ENCODE measurements at regions not wholly inside any gene's neighbourhood (a gene's known extent, or its start where the extent isn't known, plus 50 kb on each side); places are given as distances from the start of the nearest gene placed in this dataset.

DNA sequence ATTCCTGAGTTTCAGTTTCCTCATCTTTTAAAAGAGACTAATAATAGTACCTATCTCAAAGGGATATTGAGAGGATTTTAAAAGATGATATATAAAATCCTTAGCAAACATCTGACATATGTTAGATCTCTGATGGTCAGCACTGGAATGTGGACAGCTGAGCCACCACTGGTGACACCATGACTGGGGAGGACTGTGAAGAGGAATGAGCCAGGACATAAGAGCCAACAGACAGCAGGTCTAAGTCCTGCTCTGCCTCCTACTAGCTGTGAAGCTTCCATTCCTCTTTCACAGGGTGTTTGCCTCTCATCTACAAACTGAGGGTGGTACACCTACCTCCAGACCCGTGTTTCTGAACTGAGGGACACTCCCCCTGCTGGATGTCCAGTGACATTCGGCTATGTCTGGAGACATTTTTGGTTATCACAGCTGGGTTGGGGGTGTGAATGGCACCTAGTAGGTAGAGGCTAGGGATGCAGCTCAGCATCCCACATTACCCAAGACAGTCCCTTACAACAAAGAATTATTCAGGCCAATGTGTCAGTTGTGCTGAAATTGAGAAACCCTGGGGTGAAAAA lies 109.1 kb upstream of the OLIG2 start:
- Histone ChIP-seq H3K27ac (ENCODE audit: low read depth, low read length, poor library complexity, severe bottlenecking) (no peak overlapping the region), H3K9me2 (ENCODE audit: low read depth, low read length) (no peaks in the 10 kb centered on the region), H3F3A (ENCODE audit: insufficient read depth, low read length) (no peaks in the 10 kb centered on the region), H3K9me3 (ENCODE audit: low read length) (no peaks in the 10 kb centered on the region), H4K20me1 (ENCODE audit: insufficient read depth, low read length) (no peaks in the 10 kb centered on the region), H3K79me2 (ENCODE audit: insufficient read depth, low read length) (no peaks in the 10 kb centered on the region), H3K4me3 (ENCODE audit: low read depth, low read length, poor library complexity, severe bottlenecking) (no peak overlapping the region), H3K36me3 (ENCODE audit: insufficient read depth, low read length) (no peaks in the 10 kb centered on the region), H2AFZ (ENCODE audit: low read length) (no peak overlapping the region), H3K4me2 (ENCODE audit: low read length) (no peak overlapping the region), H3K27me3 (ENCODE audit: insufficient read depth, low read length) (no peaks in the 10 kb centered on the region), H3K9ac (ENCODE audit: low read length) (no peak overlapping the region), H3K4me1 (ENCODE audit: insufficient read depth, low read length, severe bottlenecking) (no peaks in the 10 kb centered on the region)
- TF ChIP-seq, protein P1, sequence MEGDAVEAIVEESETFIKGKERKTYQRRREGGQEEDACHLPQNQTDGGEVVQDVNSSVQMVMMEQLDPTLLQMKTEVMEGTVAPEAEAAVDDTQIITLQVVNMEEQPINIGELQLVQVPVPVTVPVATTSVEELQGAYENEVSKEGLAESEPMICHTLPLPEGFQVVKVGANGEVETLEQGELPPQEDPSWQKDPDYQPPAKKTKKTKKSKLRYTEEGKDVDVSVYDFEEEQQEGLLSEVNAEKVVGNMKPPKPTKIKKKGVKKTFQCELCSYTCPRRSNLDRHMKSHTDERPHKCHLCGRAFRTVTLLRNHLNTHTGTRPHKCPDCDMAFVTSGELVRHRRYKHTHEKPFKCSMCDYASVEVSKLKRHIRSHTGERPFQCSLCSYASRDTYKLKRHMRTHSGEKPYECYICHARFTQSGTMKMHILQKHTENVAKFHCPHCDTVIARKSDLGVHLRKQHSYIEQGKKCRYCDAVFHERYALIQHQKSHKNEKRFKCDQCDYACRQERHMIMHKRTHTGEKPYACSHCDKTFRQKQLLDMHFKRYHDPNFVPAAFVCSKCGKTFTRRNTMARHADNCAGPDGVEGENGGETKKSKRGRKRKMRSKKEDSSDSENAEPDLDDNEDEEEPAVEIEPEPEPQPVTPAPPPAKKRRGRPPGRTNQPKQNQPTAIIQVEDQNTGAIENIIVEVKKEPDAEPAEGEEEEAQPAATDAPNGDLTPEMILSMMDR (IDR thresholded peaks at IDR 0.05; ENCODE audit: low read length) = peak; percentile 47; the same call in 1 of the 2 replicates
- TF ChIP-seq EZH2 (IDR thresholded peaks at IDR 0.05; ENCODE audit: borderline replicate concordance, low read length) = no peak

DNA sequence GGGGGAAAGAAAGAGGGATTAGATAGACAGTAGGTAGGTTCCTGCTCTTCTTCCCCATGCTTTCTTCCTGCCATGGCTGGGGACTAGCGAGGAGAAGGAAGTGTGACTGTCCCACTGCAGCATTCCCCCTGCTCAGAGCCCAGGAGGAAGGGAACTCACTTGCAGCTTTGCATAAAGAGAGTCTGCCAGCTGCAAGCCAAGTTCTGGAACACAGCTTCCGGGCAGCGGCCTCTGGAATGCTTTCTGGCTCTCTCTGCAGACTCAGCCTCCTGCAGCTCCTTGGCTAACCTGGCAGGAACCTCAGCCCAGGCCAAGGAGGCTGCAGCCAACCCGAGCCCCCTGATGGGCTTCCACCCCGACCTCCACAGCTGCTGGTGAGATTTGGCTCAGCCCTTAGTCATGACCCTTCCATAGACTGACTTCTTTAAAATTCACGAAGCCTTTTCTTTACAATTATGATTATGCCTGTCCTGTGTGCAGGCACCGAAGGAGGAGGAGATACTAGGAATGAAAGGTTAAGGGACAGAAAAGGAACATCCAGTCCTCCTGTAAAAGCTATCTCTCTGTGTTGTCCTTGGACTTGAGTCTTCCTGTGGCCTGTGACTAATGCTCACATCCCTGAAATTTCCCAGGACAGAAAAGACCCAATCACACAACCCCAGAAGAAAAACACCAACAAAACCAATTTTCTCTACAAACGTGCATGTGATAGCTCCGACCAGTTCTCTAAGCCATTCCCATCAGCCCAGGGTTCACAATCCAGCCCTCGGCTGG lies 108.2 kb upstream of the OLIG2 start:
- no peaks in the 10 kb centered on the region for H3K27me3 ChIP-seq (ENCODE audit: insufficient read depth, low read length)
- H3K4me2 ChIP-seq (ENCODE audit: low read length) = no peak overlapping the region
- H3K9me3 ChIP-seq (ENCODE audit: low read length) = no peaks in the 10 kb centered on the region
- no peak overlapping the region for H3K9ac ChIP-seq (ENCODE audit: low read length)
- no peak overlapping the region for H3K4me3 ChIP-seq (ENCODE audit: low read depth, low read length, poor library complexity, severe bottlenecking)
- no peak overlapping the region for H3K27ac ChIP-seq (ENCODE audit: low read depth, low read length, poor library complexity, severe bottlenecking)
- H2AFZ ChIP-seq (ENCODE audit: low read length) = no peak overlapping the region
- no peaks in the 10 kb centered on the region for H3K36me3 ChIP-seq (ENCODE audit: insufficient read depth, low read length)
- H3K4me1 ChIP-seq (ENCODE audit: insufficient read depth, low read length, severe bottlenecking) = no peaks in the 10 kb centered on the region
- H3F3A ChIP-seq (ENCODE audit: insufficient read depth, low read length) = no peaks in the 10 kb centered on the region
- H4K20me1 ChIP-seq (ENCODE audit: insufficient read depth, low read length) = no peaks in the 10 kb centered on the region
- no peaks in the 10 kb centered on the region for H3K79me2 ChIP-seq (ENCODE audit: insufficient read depth, low read length)
- TF ChIP-seq, protein P1 (IDR thresholded peaks at IDR 0.05; ENCODE audit: low read length) = no peak
- TF ChIP-seq EZH2 (IDR thresholded peaks at IDR 0.05; ENCODE audit: borderline replicate concordance, low read length) = no peak
- no peaks in the 10 kb centered on the region for H3K9me2 ChIP-seq (ENCODE audit: low read depth, low read length)

DNA sequence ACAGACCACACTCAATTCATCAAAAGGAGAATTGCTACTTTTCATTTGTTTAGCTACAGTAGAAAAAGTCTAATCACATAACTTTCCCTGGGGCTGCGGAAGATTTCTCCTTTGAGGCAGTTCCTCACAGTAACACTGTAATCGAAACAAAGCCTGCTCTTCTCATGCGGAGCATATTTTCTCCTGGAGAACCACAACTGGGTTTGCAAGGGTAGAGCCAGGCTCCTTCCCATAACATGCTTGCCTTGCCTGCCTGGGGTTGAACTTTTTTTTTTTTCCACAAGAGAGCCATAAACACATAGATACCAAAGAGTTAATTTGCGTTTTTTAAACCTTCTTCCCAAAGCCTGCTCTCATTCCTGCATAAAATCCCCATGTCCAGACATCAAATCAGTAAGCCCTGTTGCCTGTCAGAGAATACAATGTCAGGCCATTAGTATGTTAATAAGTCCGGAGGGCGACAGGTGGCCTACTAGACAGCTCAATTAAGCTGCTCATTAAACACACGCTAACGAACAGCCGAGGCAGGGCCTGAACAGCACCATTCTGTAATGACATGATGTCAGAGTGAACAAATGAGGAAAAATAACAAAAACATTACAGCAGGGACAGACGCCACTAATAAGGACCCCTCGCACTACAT lies 107.1 kb upstream of the OLIG2 start:
- no peaks in the 10 kb centered on the region for H3K36me3 ChIP-seq (ENCODE audit: insufficient read depth, low read length)
- no peak overlapping the region for H3K4me2 ChIP-seq (ENCODE audit: low read length)
- H3K4me1 ChIP-seq (ENCODE audit: insufficient read depth, low read length, severe bottlenecking) = no peaks in the 10 kb centered on the region
- no peak for TF ChIP-seq EZH2 (IDR thresholded peaks at IDR 0.05; ENCODE audit: borderline replicate concordance, low read length)
- TF ChIP-seq, protein P1 (IDR thresholded peaks at IDR 0.05; ENCODE audit: low read length) = no peak
- H3K27me3 ChIP-seq (ENCODE audit: insufficient read depth, low read length) = no peaks in the 10 kb centered on the region
- H3F3A ChIP-seq (ENCODE audit: insufficient read depth, low read length) = no peaks in the 10 kb centered on the region
- no peaks in the 10 kb centered on the region for H3K9me2 ChIP-seq (ENCODE audit: low read depth, low read length)
- no peak overlapping the region for H2AFZ ChIP-seq (ENCODE audit: low read length)
- no peaks in the 10 kb centered on the region for H3K79me2 ChIP-seq (ENCODE audit: insufficient read depth, low read length)
- no peaks in the 10 kb centered on the region for H4K20me1 ChIP-seq (ENCODE audit: insufficient read depth, low read length)
- no peak overlapping the region for H3K4me3 ChIP-seq (ENCODE audit: low read depth, low read length, poor library complexity, severe bottlenecking)
- H3K9ac ChIP-seq (ENCODE audit: low read length) = no peak overlapping the region
- no peak overlapping the region for H3K27ac ChIP-seq (ENCODE audit: low read depth, low read length, poor library complexity, severe bottlenecking)
- no peaks in the 10 kb centered on the region for H3K9me3 ChIP-seq (ENCODE audit: low read length)

All from OCI-LY1 (cell line).